B cell (primary cell): ENCODE measurements at regions not wholly inside any gene's neighbourhood (a gene's known extent, or its start where the extent isn't known, plus 50 kb on each side); places are given as distances from the start of the nearest gene placed in this dataset.

ENCODE experiments used
- ATAC-seq: fragments of 200-7000 bp; cut with Tn5 transposase; one replicate; pipeline ENCODE4 v1.10.0; 2021; ENCODE audit warnings: low read depth, mild to moderate bottlenecking, moderate number of reproducible peaks, moderate library complexity
- CTCF ChIA-PET: fragments of 350-600 bp; sonication (Branson Sonifier 250); formaldehyde crosslinking; loops from one replicate; lab custom pipeline; 2021; ENCODE audit warnings: antibody characterized with exemption, inconsistent platforms; lab: Charles Lee
- POLR2A ChIA-PET: fragments of 350-600 bp; sonication (Branson Sonifier 250); formaldehyde crosslinking; loops from one replicate; lab custom pipeline; 2021; ENCODE audit warnings: antibody characterized with exemption; lab: Charles Lee
- DNase-seq: peaks from one replicate; pipeline ENCODE4 v3.0.0; 2013
- H2AFZ ChIP-seq: 2 replicates; pipeline ENCODE4 v1.6.1; 2012; ENCODE audit warnings: mild to moderate bottlenecking, low read depth, low read length; ENCODE audit not compliant: insufficient read depth, poor library complexity, severe bottlenecking
- H3K27ac ChIP-seq, 2 donors: 1 replicate in 1 of 2; 2 replicates in 1 of 2; pipeline ENCODE4 v1.5.1; 2012 to 2013; ENCODE audit warnings: low read length in 2 of 2, mild to moderate bottlenecking in 2 of 2, moderate library complexity in 1 of 2
- H3K27me3 ChIP-seq, 4 experiments: fragments of 200-600 bp in 1 of 4; sonication (generic) in 1 of 4; replicated peaks in 1 of 4; 1 replicate in 2 of 4; 2 replicates in 2 of 4; pipeline versions ENCODE4 v1.6.1 to v1.7.0; 2013 to 2016; ENCODE audit warnings: low read length in 3 of 4, mild to moderate bottlenecking in 2 of 4, mixed read lengths in 1 of 4, moderate library complexity in 1 of 4; ENCODE audit not compliant: insufficient read depth in 4 of 4, control insufficient read depth in 3 of 4; ENCODE audit errors: control extremely low read depth in 1 of 4
- H3K36me3 ChIP-seq, 2 experiments: replicated peaks in 1 of 2; 1 replicate in 1 of 2; 2 replicates in 1 of 2; pipeline versions ENCODE4 v1.6.1 to v1.7.1; 2013; ENCODE audit warnings: low read length in 1 of 2; ENCODE audit not compliant: insufficient read depth in 2 of 2, control insufficient read depth in 1 of 2; ENCODE audit errors: control extremely low read depth in 1 of 2, extremely low read depth in 1 of 2
- H3K4me1 ChIP-seq, 2 donors: fragments of 200-600 bp in 1 of 2; sonication (generic) in 1 of 2; 1 replicate in 1 of 2; 2 replicates in 1 of 2; pipeline versions ENCODE4 v1.5.1 to v1.6.1; 2013 to 2017; ENCODE audit warnings: low read length in 2 of 2; ENCODE audit not compliant: control insufficient read depth in 2 of 2, insufficient read depth in 2 of 2
- H3K4me2 ChIP-seq: replicated peaks from 2 replicates; pipeline ENCODE3; 2012; ENCODE audit warnings: mild to moderate bottlenecking, low read depth, low read length; ENCODE audit not compliant: poor library complexity, severe bottlenecking
- H3K4me3 ChIP-seq, 5 experiments: fragments of 200-600 bp in 1 of 5; sonication (generic) in 1 of 5; 1 replicate in 3 of 5; 2 replicates in 2 of 5; pipeline versions ENCODE4 v1.5.1 to v1.7.0; 2011 to 2016; ENCODE audit warnings: low read length in 4 of 5, mild to moderate bottlenecking in 4 of 5, low read depth in 2 of 5, control low read depth in 1 of 5, moderate library complexity in 1 of 5; ENCODE audit not compliant: insufficient read depth in 1 of 5; ENCODE audit errors: control extremely low read depth in 1 of 5, extremely low read depth in 1 of 5
- H3K79me2 ChIP-seq: fragments of 200-600 bp; sonication (generic); one replicate; pipeline ENCODE4 v1.6.0; 2016; ENCODE audit warnings: low read length; ENCODE audit not compliant: control insufficient read depth, insufficient read depth
- H3K9ac ChIP-seq: fragments of 200-600 bp; sonication (generic); 2 replicates; pipeline ENCODE4 v1.6.1; 2017; ENCODE audit warnings: mild to moderate bottlenecking, low read length, moderate library complexity
- H3K9me3 ChIP-seq, 3 donors: one replicate each; pipeline versions ENCODE4 v1.6.1 to v1.7.1; 2013; ENCODE audit warnings: low read length in 2 of 3; ENCODE audit not compliant: control insufficient read depth in 2 of 3, insufficient read depth in 1 of 3; ENCODE audit errors: control extremely low read depth in 1 of 3
- H4K20me1 ChIP-seq: 2 replicates; pipeline ENCODE4 v1.6.0; 2012; ENCODE audit warnings: mild to moderate bottlenecking, low read length; ENCODE audit not compliant: insufficient read depth, control insufficient read depth, poor library complexity, severe bottlenecking
- H3K27ac Mint-ChIP-seq: one replicate; pipeline ENCODE4 v1.8.0; 2021; ENCODE audit warnings: mixed read lengths
- H3K27me3 Mint-ChIP-seq: one replicate; pipeline ENCODE4 v1.8.0; 2021; ENCODE audit warnings: mixed read lengths
- H3K4me1 Mint-ChIP-seq: one replicate; pipeline ENCODE4 v1.8.0; 2021; ENCODE audit warnings: mixed read lengths
- H3K4me3 Mint-ChIP-seq: one replicate; pipeline ENCODE4 v1.8.0; 2021; ENCODE audit warnings: mixed read lengths
- H3K9me3 Mint-ChIP-seq: one replicate; pipeline ENCODE4 v1.8.0; 2022; ENCODE audit warnings: mixed read lengths; ENCODE audit not compliant: insufficient read depth
- EZH2 ChIP-seq: IDR thresholded peaks from 2 replicates; pipeline ENCODE4 v1.6.1; 2012; ENCODE audit warnings: borderline replicate concordance, low read depth, mild to moderate bottlenecking, moderate library complexity, low read length; ENCODE audit not compliant: insufficient read depth, poor library complexity, severe bottlenecking
- WGBS: methylation state at CpG from one replicate; pipeline ENCODE4 v1.1.5; 2013; ENCODE audit warnings: missing lambda C conversion rate; ENCODE audit not compliant: insufficient coverage; 5-methylcytosine and 5-hydroxymethylcytosine counted together
- intact Hi-C: fragments of 100-400 bp; cut with micrococcal nuclease; formaldehyde crosslinking; loops from one replicate; pipeline ENCODE4 v1.10.0; 2022
- TF ChIP-seq, protein P1 (sequence below): fragments of 200-600 bp; IDR thresholded peaks from one replicate; pipeline ENCODE4 v1.8.0; 2022; ENCODE audit warnings: antibody characterized with exemption, mild to moderate bottlenecking

DNA sequence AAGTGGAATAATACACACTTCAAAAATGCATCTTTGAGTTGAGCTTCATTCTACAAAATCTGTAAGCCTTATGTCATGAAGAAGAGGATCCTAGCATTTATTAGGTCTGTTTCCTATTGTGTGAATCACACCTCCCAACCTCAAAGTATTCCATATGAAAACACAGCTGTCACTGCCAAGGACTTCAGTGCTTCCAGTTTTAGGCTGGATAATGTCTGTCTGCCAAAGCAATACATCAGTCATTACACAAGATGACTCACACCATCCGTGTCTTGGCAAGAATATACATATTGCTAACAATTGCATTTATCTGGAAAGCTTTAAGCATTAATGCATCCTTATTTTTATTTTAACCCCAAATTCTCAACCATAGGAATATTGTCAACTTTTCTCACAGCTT, 125.7 kb upstream of the TMPRSS15 start:
- no peak overlapping the region for H3K4me2 ChIP-seq
- no peaks in the 10 kb centered on the region for H3K27me3 ChIP-seq
- no peak for DNase-seq
- CTCF ChIA-PET, result no interaction called here
- TF ChIP-seq, protein P1, sequence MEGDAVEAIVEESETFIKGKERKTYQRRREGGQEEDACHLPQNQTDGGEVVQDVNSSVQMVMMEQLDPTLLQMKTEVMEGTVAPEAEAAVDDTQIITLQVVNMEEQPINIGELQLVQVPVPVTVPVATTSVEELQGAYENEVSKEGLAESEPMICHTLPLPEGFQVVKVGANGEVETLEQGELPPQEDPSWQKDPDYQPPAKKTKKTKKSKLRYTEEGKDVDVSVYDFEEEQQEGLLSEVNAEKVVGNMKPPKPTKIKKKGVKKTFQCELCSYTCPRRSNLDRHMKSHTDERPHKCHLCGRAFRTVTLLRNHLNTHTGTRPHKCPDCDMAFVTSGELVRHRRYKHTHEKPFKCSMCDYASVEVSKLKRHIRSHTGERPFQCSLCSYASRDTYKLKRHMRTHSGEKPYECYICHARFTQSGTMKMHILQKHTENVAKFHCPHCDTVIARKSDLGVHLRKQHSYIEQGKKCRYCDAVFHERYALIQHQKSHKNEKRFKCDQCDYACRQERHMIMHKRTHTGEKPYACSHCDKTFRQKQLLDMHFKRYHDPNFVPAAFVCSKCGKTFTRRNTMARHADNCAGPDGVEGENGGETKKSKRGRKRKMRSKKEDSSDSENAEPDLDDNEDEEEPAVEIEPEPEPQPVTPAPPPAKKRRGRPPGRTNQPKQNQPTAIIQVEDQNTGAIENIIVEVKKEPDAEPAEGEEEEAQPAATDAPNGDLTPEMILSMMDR, result no peak
- no peak for TF ChIP-seq EZH2
- H3K4me3 ChIP-seq, result no peak overlapping the region
- no peaks in the 10 kb centered on the region for H3K36me3 ChIP-seq
- no peaks in the 10 kb centered on the region for H3K9me3 ChIP-seq
- WGBS, result 100% methylated on average over 1 of the region's 1 CpG
- H3K4me3 Mint-ChIP-seq, result no peak overlapping the region
- no peaks in the 10 kb centered on the region for H3K4me1 Mint-ChIP-seq
- H4K20me1 ChIP-seq, result no peaks in the 10 kb centered on the region
- H3K4me1 ChIP-seq, result no peaks in the 10 kb centered on the region
- no peaks in the 10 kb centered on the region for H3K79me2 ChIP-seq
- no peak for ATAC-seq
- intact Hi-C loops, result no loop called here
- no peak overlapping the region for H2AFZ ChIP-seq
- no peaks in the 10 kb centered on the region for H3K27me3 Mint-ChIP-seq
- no peak overlapping the region for H3K27ac Mint-ChIP-seq
- no peaks in the 10 kb centered on the region for H3K9me3 Mint-ChIP-seq
- H3K27ac ChIP-seq, result no peak overlapping the region
- no peak overlapping the region for H3K9ac ChIP-seq
- POLR2A ChIA-PET, result no interaction called here

DNA sequence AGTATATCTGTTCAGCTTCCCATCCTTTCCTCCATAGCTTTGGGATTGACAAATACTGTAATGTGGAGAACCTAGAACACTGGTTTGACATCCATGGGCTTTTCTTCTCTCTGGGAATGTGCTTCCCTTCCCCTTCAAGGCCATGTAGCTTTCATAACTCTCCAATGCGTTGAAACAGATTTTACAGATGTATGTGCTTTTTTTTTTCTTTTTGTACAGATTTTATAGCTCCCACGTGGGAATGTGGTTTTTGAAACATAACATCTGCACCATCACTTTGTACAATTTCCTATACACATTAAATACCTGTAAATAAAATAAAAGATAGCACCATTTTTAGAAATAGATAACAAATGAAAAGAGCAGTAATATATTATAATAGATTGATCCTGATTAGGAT, 138.5 kb upstream of the TMPRSS15 start:
- H3K9ac ChIP-seq, result no peak overlapping the region
- H3K4me2 ChIP-seq, result no peak overlapping the region
- peaks cover 0 to 1% (median 0%) of the 10 kb centered on the region in 3 donors for H3K9me3 ChIP-seq
- H3K4me1 ChIP-seq, result no peaks in the 10 kb centered on the region
- Mint-ChIP-seq H3K27me3 (no peaks in the 10 kb centered on the region), H3K4me3 (no peak overlapping the region), H3K4me1 (no peaks in the 10 kb centered on the region), H3K27ac (no peak overlapping the region), H3K9me3 (no peaks in the 10 kb centered on the region)
- TF ChIP-seq, protein P1, result no peak
- TF ChIP-seq EZH2, result no peak
- H3K36me3 ChIP-seq, result no peaks in the 10 kb centered on the region
- H2AFZ ChIP-seq, result no peak overlapping the region
- no peak for ATAC-seq
- intact Hi-C loops, result no loop called here
- ChIA-PET POLR2A (no interaction called here), CTCF (no interaction called here)
- no CpG with 5 or more reads among the region's 2 CpGs for WGBS
- H4K20me1 ChIP-seq, result no peaks in the 10 kb centered on the region
- no peak overlapping the region for H3K4me3 ChIP-seq
- no peak for DNase-seq
- H3K27ac ChIP-seq, result no peak overlapping the region
- H3K27me3 ChIP-seq, result no peaks in the 10 kb centered on the region
- H3K79me2 ChIP-seq, result no peaks in the 10 kb centered on the region
